ENCODE measurements at regions not wholly inside any gene's neighbourhood (a gene's known extent, or its start where the extent isn't known, plus 50 kb on each side); places are given as distances from the start of the nearest gene placed in this dataset.

DNA sequence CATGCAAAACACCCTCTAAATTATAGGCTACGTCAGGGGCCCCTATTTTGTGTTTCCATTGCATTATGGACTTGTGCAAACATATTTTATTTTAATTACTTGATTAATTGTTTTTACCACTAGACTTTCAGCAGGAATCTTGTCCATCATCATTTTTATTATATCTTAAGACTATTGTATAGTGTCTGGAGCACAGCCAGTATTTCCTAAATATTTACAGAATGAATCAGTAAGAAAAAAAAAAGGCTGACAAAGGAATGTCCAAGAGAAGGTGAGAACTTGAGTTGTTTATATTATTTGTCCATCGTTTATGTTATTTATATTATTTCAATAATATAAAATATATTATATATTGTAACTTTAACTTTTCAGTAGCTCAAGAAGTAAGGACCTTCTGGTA is 664.7 kb downstream of the SLC6A15 start:
- no peak for TF ChIP-seq EZH2 (IDR thresholded peaks at IDR 0.05; ENCODE audit: borderline replicate concordance, insufficient read depth, low read depth, low read length, poor library complexity, severe bottlenecking)
- TF ChIP-seq, protein P1, sequence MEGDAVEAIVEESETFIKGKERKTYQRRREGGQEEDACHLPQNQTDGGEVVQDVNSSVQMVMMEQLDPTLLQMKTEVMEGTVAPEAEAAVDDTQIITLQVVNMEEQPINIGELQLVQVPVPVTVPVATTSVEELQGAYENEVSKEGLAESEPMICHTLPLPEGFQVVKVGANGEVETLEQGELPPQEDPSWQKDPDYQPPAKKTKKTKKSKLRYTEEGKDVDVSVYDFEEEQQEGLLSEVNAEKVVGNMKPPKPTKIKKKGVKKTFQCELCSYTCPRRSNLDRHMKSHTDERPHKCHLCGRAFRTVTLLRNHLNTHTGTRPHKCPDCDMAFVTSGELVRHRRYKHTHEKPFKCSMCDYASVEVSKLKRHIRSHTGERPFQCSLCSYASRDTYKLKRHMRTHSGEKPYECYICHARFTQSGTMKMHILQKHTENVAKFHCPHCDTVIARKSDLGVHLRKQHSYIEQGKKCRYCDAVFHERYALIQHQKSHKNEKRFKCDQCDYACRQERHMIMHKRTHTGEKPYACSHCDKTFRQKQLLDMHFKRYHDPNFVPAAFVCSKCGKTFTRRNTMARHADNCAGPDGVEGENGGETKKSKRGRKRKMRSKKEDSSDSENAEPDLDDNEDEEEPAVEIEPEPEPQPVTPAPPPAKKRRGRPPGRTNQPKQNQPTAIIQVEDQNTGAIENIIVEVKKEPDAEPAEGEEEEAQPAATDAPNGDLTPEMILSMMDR (IDR thresholded peaks at IDR 0.05): no peak

All from B cell (primary cell).